ENCODE measurements at regions not wholly inside any gene's neighbourhood (a gene's known extent, or its start where the extent isn't known, plus 50 kb on each side); places are given as distances from the start of the nearest gene placed in this dataset.

DNA sequence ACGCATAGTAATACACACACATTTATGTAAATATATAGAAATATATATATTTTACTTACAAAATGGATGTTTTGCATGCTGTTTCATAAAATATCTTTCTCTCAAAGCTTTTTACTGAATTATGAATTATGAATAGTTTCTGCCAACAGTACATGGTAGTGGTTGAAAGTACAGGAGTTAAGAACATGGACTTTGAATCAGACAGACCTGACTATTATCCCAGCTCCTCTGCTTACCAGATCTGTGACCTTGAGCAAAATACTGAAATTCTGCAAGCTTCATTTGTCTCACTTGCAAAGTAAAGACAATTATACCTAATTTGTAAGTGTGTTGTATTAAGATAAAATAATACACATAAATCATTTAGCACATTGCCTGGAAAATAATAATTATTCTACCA lies 459.5 kb downstream of the EPM2A start:
- DNase-seq = no peak
- H3K9ac ChIP-seq (ENCODE audit: low read length) = no peak overlapping the region
- no peak overlapping the region for H2AFZ ChIP-seq (ENCODE audit: low read length)
- H3K79me2 ChIP-seq (ENCODE audit: low read length) = no peaks in the 10 kb centered on the region
- no peaks in the 10 kb centered on the region for H3F3A ChIP-seq (ENCODE audit: insufficient read depth, low read length)
- no peak overlapping the region for H3K4me3 ChIP-seq (ENCODE audit: low read length)
- H3K9me2 ChIP-seq (replicated peaks; ENCODE audit: insufficient read depth, low read length) = no peaks in the 10 kb centered on the region
- H3K27ac ChIP-seq (ENCODE audit: low read length) = no peak overlapping the region
- H3K36me3 ChIP-seq (replicated peaks; ENCODE audit: insufficient read depth, low read length) = no peaks in the 10 kb centered on the region
- H3K4me1 ChIP-seq (ENCODE audit: low read length) = no peaks in the 10 kb centered on the region
- H3K9me3 ChIP-seq (replicated peaks; ENCODE audit: insufficient read depth, low read length) = no peaks in the 10 kb centered on the region
- TF ChIP-seq EZH2 (optimal IDR thresholded peaks at IDR 0.05; ENCODE audit: low read depth, low read length) (no peak), EZH2phosphoT487 (IDR thresholded peaks at IDR 0.05; ENCODE audit: low read length) (no peak)
- TF ChIP-seq, protein P1, sequence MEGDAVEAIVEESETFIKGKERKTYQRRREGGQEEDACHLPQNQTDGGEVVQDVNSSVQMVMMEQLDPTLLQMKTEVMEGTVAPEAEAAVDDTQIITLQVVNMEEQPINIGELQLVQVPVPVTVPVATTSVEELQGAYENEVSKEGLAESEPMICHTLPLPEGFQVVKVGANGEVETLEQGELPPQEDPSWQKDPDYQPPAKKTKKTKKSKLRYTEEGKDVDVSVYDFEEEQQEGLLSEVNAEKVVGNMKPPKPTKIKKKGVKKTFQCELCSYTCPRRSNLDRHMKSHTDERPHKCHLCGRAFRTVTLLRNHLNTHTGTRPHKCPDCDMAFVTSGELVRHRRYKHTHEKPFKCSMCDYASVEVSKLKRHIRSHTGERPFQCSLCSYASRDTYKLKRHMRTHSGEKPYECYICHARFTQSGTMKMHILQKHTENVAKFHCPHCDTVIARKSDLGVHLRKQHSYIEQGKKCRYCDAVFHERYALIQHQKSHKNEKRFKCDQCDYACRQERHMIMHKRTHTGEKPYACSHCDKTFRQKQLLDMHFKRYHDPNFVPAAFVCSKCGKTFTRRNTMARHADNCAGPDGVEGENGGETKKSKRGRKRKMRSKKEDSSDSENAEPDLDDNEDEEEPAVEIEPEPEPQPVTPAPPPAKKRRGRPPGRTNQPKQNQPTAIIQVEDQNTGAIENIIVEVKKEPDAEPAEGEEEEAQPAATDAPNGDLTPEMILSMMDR (IDR thresholded peaks at IDR 0.05; ENCODE audit: low read length) = no peak
- H4K20me1 ChIP-seq (ENCODE audit: insufficient read depth, low read length) = no peaks in the 10 kb centered on the region
- H3K4me2 ChIP-seq (ENCODE audit: low read depth, low read length) = no peak overlapping the region
- H3K27me3 ChIP-seq (replicated peaks; ENCODE audit: insufficient read depth, low read length) = no peaks in the 10 kb centered on the region

DNA sequence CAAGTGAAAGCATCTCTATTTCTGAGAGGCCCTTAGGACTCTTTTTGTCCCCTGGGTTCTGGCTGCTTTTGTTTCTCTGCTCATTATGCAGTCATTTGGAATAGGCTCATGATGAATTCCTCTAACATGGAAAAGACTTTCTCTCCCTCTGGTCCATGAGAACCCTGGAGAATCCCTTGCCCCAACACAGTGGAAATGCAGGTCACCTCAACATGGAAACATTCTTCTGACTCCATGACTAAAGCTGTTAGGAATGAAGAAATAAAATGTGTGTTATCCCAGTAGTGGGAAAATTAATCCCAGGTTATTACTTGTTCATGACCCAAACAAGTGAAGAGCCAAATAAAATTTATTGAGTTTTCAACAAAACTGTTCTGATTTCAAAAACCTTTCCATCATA lies 458.6 kb downstream of the EPM2A start:
- no peak for DNase-seq
- Histone ChIP-seq H3F3A (ENCODE audit: insufficient read depth, low read length) (no peaks in the 10 kb centered on the region), H3K9me3 (replicated peaks; ENCODE audit: insufficient read depth, low read length) (no peaks in the 10 kb centered on the region), H3K4me2 (ENCODE audit: low read depth, low read length) (no peak overlapping the region), H3K4me1 (ENCODE audit: low read length) (no peaks in the 10 kb centered on the region), H4K20me1 (ENCODE audit: insufficient read depth, low read length) (no peaks in the 10 kb centered on the region), H3K27me3 (replicated peaks; ENCODE audit: insufficient read depth, low read length) (no peaks in the 10 kb centered on the region), H2AFZ (ENCODE audit: low read length) (no peak overlapping the region), H3K36me3 (replicated peaks; ENCODE audit: insufficient read depth, low read length) (no peaks in the 10 kb centered on the region), H3K9ac (ENCODE audit: low read length) (no peak overlapping the region), H3K4me3 (ENCODE audit: low read length) (no peak overlapping the region), H3K9me2 (replicated peaks; ENCODE audit: insufficient read depth, low read length) (no peaks in the 10 kb centered on the region), H3K79me2 (ENCODE audit: low read length) (no peaks in the 10 kb centered on the region), H3K27ac (ENCODE audit: low read length) (no peak overlapping the region)
- TF ChIP-seq EZH2phosphoT487 (IDR thresholded peaks at IDR 0.05; ENCODE audit: low read length) (no peak), EZH2 (optimal IDR thresholded peaks at IDR 0.05; ENCODE audit: low read depth, low read length) (no peak)
- TF ChIP-seq, protein P1 (IDR thresholded peaks at IDR 0.05; ENCODE audit: low read length) = no peak

DNA sequence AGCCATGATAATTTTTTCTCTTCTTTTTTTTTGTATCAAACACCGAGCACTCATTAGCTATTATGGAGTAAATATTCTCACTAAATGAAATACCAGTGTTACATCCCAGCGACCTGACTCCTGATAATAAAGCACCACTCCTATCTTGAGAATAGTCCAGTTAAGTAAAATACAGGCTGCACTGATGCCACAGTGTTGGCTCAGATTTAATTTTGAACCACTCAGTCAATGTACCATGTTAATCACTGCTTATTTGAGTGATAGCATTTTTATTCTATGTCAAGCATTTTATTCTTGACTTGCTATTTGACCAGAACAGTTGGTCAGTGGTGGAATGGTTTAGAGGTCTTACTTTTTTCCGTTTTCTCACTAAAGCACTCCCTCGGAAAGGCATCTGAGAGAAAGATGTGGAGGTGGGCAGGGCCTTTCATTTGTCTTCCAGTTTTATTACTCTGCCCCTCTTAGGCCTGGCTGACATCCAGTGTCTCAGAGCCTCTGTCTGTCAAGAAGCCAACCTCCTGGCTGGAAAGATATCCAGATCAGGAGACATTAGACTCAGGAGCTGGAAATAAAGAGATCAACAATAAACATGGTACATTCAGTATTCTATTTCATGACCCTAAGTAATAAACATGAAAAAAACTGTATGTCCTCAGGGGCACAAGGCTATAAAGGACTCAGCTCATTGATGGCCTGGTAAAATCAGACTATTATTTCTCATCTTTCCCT lies 457.8 kb downstream of the EPM2A start:
- TF ChIP-seq, protein P1 (IDR thresholded peaks at IDR 0.05; ENCODE audit: low read length) = no peak
- TF ChIP-seq EZH2phosphoT487 (IDR thresholded peaks at IDR 0.05; ENCODE audit: low read length) = no peak
- TF ChIP-seq EZH2 (optimal IDR thresholded peaks at IDR 0.05; ENCODE audit: low read depth, low read length) = no peak
- H3K36me3 ChIP-seq (replicated peaks; ENCODE audit: insufficient read depth, low read length) = no peaks in the 10 kb centered on the region
- no peak for DNase-seq
- H4K20me1 ChIP-seq (ENCODE audit: insufficient read depth, low read length) = no peaks in the 10 kb centered on the region
- H3K4me1 ChIP-seq (ENCODE audit: low read length) = no peaks in the 10 kb centered on the region
- no peak overlapping the region for H2AFZ ChIP-seq (ENCODE audit: low read length)
- H3K79me2 ChIP-seq (ENCODE audit: low read length) = no peaks in the 10 kb centered on the region
- no peak overlapping the region for H3K4me2 ChIP-seq (ENCODE audit: low read depth, low read length)
- no peaks in the 10 kb centered on the region for H3K9me2 ChIP-seq (replicated peaks; ENCODE audit: insufficient read depth, low read length)
- H3K9ac ChIP-seq (ENCODE audit: low read length) = no peak overlapping the region
- H3K4me3 ChIP-seq (ENCODE audit: low read length) = no peak overlapping the region
- no peaks in the 10 kb centered on the region for H3K9me3 ChIP-seq (replicated peaks; ENCODE audit: insufficient read depth, low read length)
- H3K27ac ChIP-seq (ENCODE audit: low read length) = no peak overlapping the region
- H3F3A ChIP-seq (ENCODE audit: insufficient read depth, low read length) = no peaks in the 10 kb centered on the region
- H3K27me3 ChIP-seq (replicated peaks; ENCODE audit: insufficient read depth, low read length) = no peaks in the 10 kb centered on the region
